HEK293 (cell line): ENCODE measurements at regions not wholly inside any gene's neighbourhood (a gene's known extent, or its start where the extent isn't known, plus 50 kb on each side); places are given as distances from the start of the nearest gene placed in this dataset.

ENCODE experiments used
- HOXA7 ChIP-seq: sonication (generic); formaldehyde crosslinking; IDR thresholded peaks from 2 replicates; pipeline ENCODE4 v1.8.1; 2022; ENCODE audit warnings: missing genetic modification reagents, borderline replicate concordance
- ZNF701 ChIP-seq: fragments of 450-650 bp; formaldehyde crosslinking; IDR thresholded peaks from 2 replicates; pipeline ENCODE4 v1.5.1; 2016; ENCODE audit warnings: missing biosample characterization, missing genetic modification characterization
- ZNF76 ChIP-seq: fragments of 450-650 bp; formaldehyde crosslinking; IDR thresholded peaks from 2 replicates; pipeline ENCODE4; 2016; ENCODE audit warnings: low read depth, missing biosample characterization, missing genetic modification characterization, borderline replicate concordance
- TF ChIP-seq, protein P1 (sequence below): fragments of 450-650 bp; formaldehyde crosslinking; IDR thresholded peaks from 2 replicates; pipeline ENCODE4 v1.5.1; 2016; ENCODE audit warnings: missing biosample characterization, missing genetic modification characterization
- TF ChIP-seq, protein P2 (sequence below): fragments of 450-650 bp; formaldehyde crosslinking; conservative IDR thresholded peaks from 2 replicates; pipeline ENCODE4 v1.5.1; 2016; ENCODE audit warnings: low read depth, missing biosample characterization, missing genetic modification characterization
- TF ChIP-seq, protein P3 (sequence below): fragments of 450-650 bp; formaldehyde crosslinking; IDR thresholded peaks from 2 replicates; pipeline ENCODE4 v1.5.1; 2016; ENCODE audit warnings: missing biosample characterization, missing genetic modification characterization
- TF ChIP-seq, protein P4 (sequence below): fragments of 450-650 bp; formaldehyde crosslinking; IDR thresholded peaks from 2 replicates; pipeline ENCODE4 v1.5.1; 2016; ENCODE audit warnings: missing biosample characterization, missing genetic modification characterization
- TF ChIP-seq, protein P5 (sequence below): sonication (generic); formaldehyde crosslinking; IDR thresholded peaks from 2 replicates; pipeline ENCODE4 v1.8.1; 2022; ENCODE audit warnings: mild to moderate bottlenecking, moderate library complexity, missing genetic modification reagents

DNA sequence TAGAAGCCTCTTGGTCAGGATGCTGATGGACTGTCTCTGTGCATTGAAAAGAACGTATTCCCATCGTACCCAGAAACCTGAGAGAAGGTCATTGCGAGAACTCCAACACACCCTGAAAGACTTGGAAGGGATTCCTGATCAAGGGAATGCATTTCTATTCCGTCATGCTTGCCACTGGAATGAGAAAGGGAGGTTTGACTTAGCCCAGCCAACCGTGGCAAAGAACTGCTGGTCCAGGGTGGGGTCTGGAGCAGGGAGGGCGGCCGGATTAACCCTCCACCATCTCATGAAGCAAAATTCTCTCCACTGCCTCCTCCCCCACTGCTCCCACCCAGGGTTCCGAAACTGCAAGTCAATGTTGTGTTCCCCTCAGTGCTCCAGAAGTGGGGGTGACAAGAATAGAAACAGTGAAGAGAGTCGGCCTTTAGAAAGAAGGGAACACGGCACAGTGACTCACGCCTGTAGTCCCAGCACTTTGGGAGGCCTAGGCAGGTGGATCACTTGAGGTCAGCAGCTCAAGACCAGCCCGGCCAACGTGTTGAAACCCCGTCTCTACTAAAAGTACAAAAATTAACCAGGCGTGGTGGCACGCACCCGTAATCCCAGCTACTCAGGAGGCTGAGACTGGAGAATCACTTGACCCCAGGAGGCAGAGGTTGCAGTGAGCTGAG, 137.5 kb upstream of the MGMT start:
- TF ChIP-seq, protein P1, sequence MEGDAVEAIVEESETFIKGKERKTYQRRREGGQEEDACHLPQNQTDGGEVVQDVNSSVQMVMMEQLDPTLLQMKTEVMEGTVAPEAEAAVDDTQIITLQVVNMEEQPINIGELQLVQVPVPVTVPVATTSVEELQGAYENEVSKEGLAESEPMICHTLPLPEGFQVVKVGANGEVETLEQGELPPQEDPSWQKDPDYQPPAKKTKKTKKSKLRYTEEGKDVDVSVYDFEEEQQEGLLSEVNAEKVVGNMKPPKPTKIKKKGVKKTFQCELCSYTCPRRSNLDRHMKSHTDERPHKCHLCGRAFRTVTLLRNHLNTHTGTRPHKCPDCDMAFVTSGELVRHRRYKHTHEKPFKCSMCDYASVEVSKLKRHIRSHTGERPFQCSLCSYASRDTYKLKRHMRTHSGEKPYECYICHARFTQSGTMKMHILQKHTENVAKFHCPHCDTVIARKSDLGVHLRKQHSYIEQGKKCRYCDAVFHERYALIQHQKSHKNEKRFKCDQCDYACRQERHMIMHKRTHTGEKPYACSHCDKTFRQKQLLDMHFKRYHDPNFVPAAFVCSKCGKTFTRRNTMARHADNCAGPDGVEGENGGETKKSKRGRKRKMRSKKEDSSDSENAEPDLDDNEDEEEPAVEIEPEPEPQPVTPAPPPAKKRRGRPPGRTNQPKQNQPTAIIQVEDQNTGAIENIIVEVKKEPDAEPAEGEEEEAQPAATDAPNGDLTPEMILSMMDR (tag by site-specific recombination) = no peak
- TF ChIP-seq, protein P2, sequence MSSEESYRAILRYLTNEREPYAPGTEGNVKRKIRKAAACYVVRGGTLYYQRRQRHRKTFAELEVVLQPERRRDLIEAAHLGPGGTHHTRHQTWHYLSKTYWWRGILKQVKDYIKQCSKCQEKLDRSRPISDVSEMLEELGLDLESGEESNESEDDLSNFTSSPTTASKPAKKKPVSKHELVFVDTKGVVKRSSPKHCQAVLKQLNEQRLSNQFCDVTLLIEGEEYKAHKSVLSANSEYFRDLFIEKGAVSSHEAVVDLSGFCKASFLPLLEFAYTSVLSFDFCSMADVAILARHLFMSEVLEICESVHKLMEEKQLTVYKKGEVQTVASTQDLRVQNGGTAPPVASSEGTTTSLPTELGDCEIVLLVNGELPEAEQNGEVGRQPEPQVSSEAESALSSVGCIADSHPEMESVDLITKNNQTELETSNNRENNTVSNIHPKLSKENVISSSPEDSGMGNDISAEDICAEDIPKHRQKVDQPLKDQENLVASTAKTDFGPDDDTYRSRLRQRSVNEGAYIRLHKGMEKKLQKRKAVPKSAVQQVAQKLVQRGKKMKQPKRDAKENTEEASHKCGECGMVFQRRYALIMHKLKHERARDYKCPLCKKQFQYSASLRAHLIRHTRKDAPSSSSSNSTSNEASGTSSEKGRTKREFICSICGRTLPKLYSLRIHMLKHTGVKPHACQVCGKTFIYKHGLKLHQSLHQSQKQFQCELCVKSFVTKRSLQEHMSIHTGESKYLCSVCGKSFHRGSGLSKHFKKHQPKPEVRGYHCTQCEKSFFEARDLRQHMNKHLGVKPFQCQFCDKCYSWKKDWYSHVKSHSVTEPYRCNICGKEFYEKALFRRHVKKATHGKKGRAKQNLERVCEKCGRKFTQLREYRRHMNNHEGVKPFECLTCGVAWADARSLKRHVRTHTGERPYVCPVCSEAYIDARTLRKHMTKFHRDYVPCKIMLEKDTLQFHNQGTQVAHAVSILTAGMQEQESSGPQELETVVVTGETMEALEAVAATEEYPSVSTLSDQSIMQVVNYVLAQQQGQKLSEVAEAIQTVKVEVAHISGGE (tag by site-specific recombination) = no peak
- TF ChIP-seq, protein P3, sequence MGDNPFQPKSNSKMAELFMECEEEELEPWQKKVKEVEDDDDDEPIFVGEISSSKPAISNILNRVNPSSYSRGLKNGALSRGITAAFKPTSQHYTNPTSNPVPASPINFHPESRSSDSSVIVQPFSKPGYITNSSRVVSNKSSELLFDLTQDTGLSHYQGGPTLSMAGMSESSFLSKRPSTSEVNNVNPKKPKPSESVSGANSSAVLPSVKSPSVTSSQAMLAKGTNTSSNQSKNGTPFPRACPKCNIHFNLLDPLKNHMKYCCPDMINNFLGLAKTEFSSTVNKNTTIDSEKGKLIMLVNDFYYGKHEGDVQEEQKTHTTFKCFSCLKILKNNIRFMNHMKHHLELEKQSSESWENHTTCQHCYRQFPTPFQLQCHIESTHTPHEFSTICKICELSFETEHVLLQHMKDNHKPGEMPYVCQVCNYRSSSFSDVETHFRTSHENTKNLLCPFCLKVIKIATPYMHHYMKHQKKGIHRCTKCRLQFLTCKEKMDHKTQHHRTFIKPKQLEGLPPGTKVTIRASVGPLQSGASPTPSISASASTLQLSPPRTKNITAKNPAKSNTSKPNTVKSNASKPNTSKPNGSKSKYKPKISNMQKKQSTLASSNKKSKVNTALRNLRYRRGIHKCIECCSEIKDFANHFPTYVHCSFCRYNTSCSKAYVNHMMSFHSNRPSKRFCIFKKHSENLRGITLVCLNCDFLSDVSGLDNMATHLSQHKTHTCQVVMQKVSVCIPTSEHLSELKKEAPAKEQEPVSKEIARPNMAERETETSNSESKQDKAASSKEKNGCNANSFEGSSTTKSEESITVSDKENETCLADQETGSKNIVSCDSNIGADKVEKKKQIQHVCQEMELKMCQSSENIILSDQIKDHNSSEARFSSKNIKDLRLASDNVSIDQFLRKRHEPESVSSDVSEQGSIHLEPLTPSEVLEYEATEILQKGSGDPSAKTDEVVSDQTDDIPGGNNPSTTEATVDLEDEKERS (tag by site-specific recombination) = no peak
- TF ChIP-seq, protein P4, sequence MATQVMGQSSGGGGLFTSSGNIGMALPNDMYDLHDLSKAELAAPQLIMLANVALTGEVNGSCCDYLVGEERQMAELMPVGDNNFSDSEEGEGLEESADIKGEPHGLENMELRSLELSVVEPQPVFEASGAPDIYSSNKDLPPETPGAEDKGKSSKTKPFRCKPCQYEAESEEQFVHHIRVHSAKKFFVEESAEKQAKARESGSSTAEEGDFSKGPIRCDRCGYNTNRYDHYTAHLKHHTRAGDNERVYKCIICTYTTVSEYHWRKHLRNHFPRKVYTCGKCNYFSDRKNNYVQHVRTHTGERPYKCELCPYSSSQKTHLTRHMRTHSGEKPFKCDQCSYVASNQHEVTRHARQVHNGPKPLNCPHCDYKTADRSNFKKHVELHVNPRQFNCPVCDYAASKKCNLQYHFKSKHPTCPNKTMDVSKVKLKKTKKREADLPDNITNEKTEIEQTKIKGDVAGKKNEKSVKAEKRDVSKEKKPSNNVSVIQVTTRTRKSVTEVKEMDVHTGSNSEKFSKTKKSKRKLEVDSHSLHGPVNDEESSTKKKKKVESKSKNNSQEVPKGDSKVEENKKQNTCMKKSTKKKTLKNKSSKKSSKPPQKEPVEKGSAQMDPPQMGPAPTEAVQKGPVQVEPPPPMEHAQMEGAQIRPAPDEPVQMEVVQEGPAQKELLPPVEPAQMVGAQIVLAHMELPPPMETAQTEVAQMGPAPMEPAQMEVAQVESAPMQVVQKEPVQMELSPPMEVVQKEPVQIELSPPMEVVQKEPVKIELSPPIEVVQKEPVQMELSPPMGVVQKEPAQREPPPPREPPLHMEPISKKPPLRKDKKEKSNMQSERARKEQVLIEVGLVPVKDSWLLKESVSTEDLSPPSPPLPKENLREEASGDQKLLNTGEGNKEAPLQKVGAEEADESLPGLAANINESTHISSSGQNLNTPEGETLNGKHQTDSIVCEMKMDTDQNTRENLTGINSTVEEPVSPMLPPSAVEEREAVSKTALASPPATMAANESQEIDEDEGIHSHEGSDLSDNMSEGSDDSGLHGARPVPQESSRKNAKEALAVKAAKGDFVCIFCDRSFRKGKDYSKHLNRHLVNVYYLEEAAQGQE = no peak
- no peak for TF ChIP-seq ZNF76
- TF ChIP-seq, protein P5, sequence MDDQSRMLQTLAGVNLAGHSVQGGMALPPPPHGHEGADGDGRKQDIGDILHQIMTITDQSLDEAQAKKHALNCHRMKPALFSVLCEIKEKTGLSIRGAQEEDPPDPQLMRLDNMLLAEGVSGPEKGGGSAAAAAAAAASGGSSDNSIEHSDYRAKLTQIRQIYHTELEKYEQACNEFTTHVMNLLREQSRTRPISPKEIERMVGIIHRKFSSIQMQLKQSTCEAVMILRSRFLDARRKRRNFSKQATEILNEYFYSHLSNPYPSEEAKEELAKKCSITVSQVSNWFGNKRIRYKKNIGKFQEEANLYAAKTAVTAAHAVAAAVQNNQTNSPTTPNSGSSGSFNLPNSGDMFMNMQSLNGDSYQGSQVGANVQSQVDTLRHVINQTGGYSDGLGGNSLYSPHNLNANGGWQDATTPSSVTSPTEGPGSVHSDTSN = no peak
- TF ChIP-seq ZNF701 (tag by site-specific recombination) = no peak
- no peak for TF ChIP-seq HOXA7 (CRISPR knock-in tag)
